Choroid plexus epithelial cell (primary cell): ENCODE measurements at regions not wholly inside any gene's neighbourhood (a gene's known extent, or its start where the extent isn't known, plus 50 kb on each side); places are given as distances from the start of the nearest gene placed in this dataset.
A peak's percentile ranks its signal among the peaks of the same experiment; 100 is the strongest.

Source experiments
- DNase-seq: peaks from one replicate; pipeline ENCODE4 v3.0.0-alpha.2; 2010; ENCODE audit warnings: low read depth
- H3K4me3 ChIP-seq: 2 replicates; pipeline ENCODE4 v1.5.1; 2011; ENCODE audit warnings: low read depth, mild to moderate bottlenecking, control low read depth, low read length, moderate library complexity
- CTCF ChIP-seq: conservative IDR thresholded peaks from 2 replicates; pipeline ENCODE4 v1.5.1; 2011; ENCODE audit warnings: low read depth, mild to moderate bottlenecking, control low read depth, inconsistent platforms, low read length, moderate library complexity

DNA sequence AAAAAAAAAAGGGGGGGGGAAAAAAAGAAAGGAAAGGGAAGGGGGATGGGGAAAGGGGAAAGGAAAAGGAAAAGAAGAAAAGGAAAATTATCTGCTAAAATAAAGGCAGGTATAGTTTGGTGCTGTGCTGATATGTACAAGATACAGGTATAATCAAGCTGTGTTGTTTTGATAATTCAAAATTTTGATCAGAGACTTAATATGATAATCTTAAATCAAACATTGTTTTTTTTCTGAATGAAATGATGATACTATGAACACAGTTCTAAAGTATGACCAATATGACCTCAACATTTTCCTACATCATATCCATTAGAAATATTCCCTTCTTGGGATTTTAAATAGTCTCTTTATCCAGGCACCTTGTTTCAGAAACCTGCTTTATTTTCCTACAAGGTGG lies 115.6 kb upstream of the TRPM3 start:
- no peak for DNase-seq
- TF ChIP-seq CTCF, result no peak
- H3K4me3 ChIP-seq, result no peak overlapping the region

DNA sequence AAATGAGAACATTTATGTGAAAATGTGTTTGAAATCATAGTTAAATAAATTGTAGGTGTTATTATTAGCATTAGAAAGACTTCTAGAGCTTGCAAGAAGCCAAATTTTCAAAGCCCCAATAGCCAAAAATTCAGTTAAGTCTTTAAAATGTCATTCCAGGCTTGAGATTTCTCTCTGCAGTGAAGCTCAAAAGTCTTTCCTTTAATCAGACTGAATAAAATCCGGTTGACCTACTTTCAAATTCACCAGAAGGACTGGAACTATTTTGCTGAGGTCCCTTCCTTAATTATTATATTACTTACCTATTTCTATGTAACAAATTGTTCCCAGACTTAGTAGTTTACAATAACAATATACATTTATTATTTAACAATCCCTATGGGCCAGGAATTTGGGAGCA lies 112.2 kb upstream of the TRPM3 start:
- no peak for TF ChIP-seq CTCF
- H3K4me3 ChIP-seq, result no peak overlapping the region
- DNase-seq, result no peak

- no peak for TF ChIP-seq CTCF
- H3K4me3 ChIP-seq, result no peak overlapping the region
- no peak for DNase-seq
Measured at GRCh38 chr9:71223953-71224538, 102.6 kb upstream of the TRPM3 start.

DNA sequence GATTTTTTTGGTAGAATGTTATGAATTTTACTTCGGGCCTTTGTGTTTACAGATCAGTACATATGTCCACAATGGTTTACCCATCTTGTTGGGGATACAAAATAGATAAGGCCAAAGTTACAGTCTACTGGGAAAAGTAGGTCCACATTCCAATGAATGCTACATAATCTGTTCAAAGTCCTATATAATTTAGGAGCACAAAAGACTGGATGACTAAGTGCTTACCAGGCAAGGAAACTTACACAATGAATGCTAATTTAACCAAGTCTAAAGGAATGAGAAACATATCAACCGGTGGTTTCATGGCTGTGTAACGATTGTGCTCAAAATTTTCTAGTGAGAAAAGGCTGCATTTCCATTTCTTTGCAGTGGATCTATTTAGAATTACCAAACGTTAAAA lies 97.4 kb upstream of the TRPM3 start:
- TF ChIP-seq CTCF, result no peak
- DNase-seq, result no peak

DNA sequence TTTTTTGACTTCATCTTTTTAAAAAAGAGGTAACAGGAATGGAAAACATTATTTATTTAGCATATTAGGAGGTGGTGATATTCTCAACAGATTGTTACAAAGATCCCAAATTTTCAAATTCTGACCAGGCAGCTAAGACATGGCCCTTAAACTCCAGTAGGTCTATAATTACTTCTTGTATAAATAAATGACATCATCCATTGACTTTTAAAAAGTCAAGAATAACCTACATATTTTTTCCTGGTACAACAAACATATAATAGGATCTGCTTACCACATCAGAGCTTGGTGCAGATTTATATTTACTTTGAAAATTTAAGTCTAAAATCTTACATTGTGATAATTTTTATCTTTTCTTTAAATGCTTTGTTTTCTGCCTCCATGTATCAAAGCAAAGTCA lies 92.2 kb upstream of the TRPM3 start:
- no peak overlapping the region for H3K4me3 ChIP-seq
- TF ChIP-seq CTCF, result no peak
- peak; percentile 1 for DNase-seq

More for the DNA sequence above, 97.4 kb upstream of the TRPM3 start:
- no peak overlapping the region for H3K4me3 ChIP-seq

- DNase-seq, result no peak
- no peak overlapping the region for H3K4me3 ChIP-seq
- no peak for TF ChIP-seq CTCF
Measured at GRCh38 chr9:71210326-71210725, 88.9 kb upstream of the TRPM3 start.

DNA sequence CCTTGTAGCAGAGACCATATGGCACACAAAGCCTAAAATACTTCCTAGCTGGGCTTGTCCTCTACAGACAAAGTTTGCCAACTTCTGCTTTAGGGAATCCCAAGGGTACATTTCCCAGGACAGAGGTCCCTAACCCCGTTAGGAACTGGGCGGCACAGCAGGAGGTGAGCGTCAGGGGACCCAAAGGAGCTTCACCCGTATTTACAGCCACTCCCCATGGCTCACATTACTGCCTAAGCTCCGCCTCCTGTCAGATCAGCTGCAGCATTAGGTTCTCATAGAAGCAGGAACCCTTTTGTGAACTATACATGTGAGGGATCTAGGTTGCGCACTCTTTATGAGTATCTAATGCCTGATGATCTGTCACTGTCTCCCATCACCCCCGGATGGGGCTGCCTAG lies 88.5 kb upstream of the TRPM3 start:
- no peak for DNase-seq
- no peak for TF ChIP-seq CTCF
- no peak overlapping the region for H3K4me3 ChIP-seq
